GM12878 (cell line): ENCODE measurements at regions not wholly inside any gene's neighbourhood (a gene's known extent, or its start where the extent isn't known, plus 50 kb on each side); places are given as distances from the start of the nearest gene placed in this dataset.

Experiments
- ATAC-seq: fragments of 200-7000 bp; cut with Tn5 transposase; 3 replicates; pipeline ENCODE4 v1.9.1; 2020; ENCODE audit warnings: mild to moderate bottlenecking, moderate library complexity
- BruUV-seq: library from RNA; stranded (reverse); fragments of 400-500 nt; replicated peaks from 2 replicates; lab custom pipeline; 2021; lab: Mats Ljungman, UMichigan
- CTCF ChIA-PET: fragments of 300-600 bp; sonication (Branson Sonifier 250); formaldehyde crosslinking; extraction: SDS; loops from one replicate; lab custom pipeline; 2021; ENCODE audit warnings: inconsistent platforms; lab: Yijun Ruan, JAX
- POLR2A ChIA-PET: fragments of 350-600 bp; formaldehyde crosslinking; extraction: SDS; loops from one replicate; lab custom pipeline; 2021; ENCODE audit warnings: inconsistent platforms; lab: Charles Lee
- RAD21 ChIA-PET: fragments of 300-600 bp; sonication (Branson Sonifier 250); formaldehyde crosslinking; loops from one replicate; lab custom pipeline; 2023; ENCODE audit warnings: antibody characterized with exemption; ENCODE audit not compliant: unreplicated experiment; lab: Charles Lee
- SMC1A ChIA-PET: fragments of 300-600 bp; sonication (Branson Sonifier 250); formaldehyde crosslinking; loops from one replicate; lab custom pipeline; 2023; ENCODE audit not compliant: unreplicated experiment, uncharacterized antibody; lab: Charles Lee
- DNase-seq: peaks from one replicate; pipeline ENCODE4 v3.0.0-alpha.2; 2011; ENCODE audit warnings: low read depth, low spot score
- FAIRE-seq: peaks from 3 replicates; lab custom pipeline; 2011; peaks lifted over from hg19 to GRCh38; lab: Jason Lieb, UNC
- H2AFZ ChIP-seq: 2 replicates; pipeline ENCODE4 v1.6.0; 2011; ENCODE audit warnings: low read depth, low read length, control low read depth; ENCODE audit not compliant: control insufficient read depth
- H3K27ac ChIP-seq: 2 replicates; pipeline ENCODE4 v1.5.1; 2011; ENCODE audit warnings: control low read depth; ENCODE audit not compliant: control insufficient read depth, insufficient read depth
- H3K27me3 ChIP-seq, 2 experiments: replicated peaks in 1 of 2; 2 replicates each; pipeline versions ENCODE4 v1.6.0 to v1.6.1; 2011; ENCODE audit warnings: low read length in 1 of 2; ENCODE audit not compliant: control insufficient read depth in 2 of 2, insufficient read depth in 2 of 2
- H3K36me3 ChIP-seq, 2 experiments: 2 replicates each; pipeline ENCODE4 v1.5.1; 2011; ENCODE audit warnings: low read length in 1 of 2; ENCODE audit not compliant: control insufficient read depth in 2 of 2, insufficient read depth in 2 of 2
- H3K4me1 ChIP-seq: 2 replicates; pipeline ENCODE4 v1.6.1; 2011; ENCODE audit warnings: mild to moderate bottlenecking, low read length, moderate library complexity, mixed read lengths; ENCODE audit not compliant: control insufficient read depth, insufficient read depth
- H3K4me2 ChIP-seq: 2 replicates; pipeline ENCODE4 v1.6.0; 2011; ENCODE audit warnings: control low read depth; ENCODE audit not compliant: control insufficient read depth, insufficient read depth
- H3K4me3 ChIP-seq: fragments of 200-600 bp; sonication (generic); 2 replicates; pipeline ENCODE4 v1.5.1; 2016
- H3K79me2 ChIP-seq: 2 replicates; pipeline ENCODE4 v1.6.0; 2011; ENCODE audit warnings: low read length; ENCODE audit not compliant: control insufficient read depth, insufficient read depth
- H3K9ac ChIP-seq: 2 replicates; pipeline ENCODE4 v1.8.0; 2011; ENCODE audit warnings: low read length, control low read depth, mixed read lengths; ENCODE audit not compliant: control insufficient read depth, insufficient read depth
- H3K9me3 ChIP-seq: replicated peaks from 3 replicates; pipeline ENCODE4 v1.5.1; 2011; ENCODE audit warnings: mild to moderate bottlenecking, low read length; ENCODE audit not compliant: control insufficient read depth, insufficient read depth
- H4K20me1 ChIP-seq: 2 replicates; pipeline ENCODE4 v1.6.0; 2011; ENCODE audit not compliant: control insufficient read depth, insufficient read depth
- BCL11A ChIP-seq: IDR thresholded peaks from 2 replicates; pipeline ENCODE4 v1.6.1; 2011; ENCODE audit warnings: low read depth, low read length
- EED ChIP-seq: sonication (generic); IDR thresholded peaks from 2 replicates; pipeline ENCODE4 v1.6.1; 2016; ENCODE audit warnings: antibody characterized with exemption, low read depth
- KLF5 ChIP-seq: fragments of 450-650 bp; IDR thresholded peaks from 2 replicates; pipeline ENCODE4 v1.6.1; 2014; ENCODE audit warnings: mild to moderate bottlenecking; ENCODE audit not compliant: partially characterized antibody
- RAD51 ChIP-seq: fragments of 450-650 bp; IDR thresholded peaks from 2 replicates; pipeline ENCODE4 v1.6.1; 2016; ENCODE audit warnings: moderate library complexity, mild to moderate bottlenecking, inconsistent platforms
- SKIL ChIP-seq: fragments of 450-650 bp; IDR thresholded peaks from 2 replicates; pipeline ENCODE4 v1.6.1; 2017; ENCODE audit warnings: mild to moderate bottlenecking, low read depth, inconsistent platforms; ENCODE audit not compliant: poor library complexity, severe bottlenecking
- SREBF1 ChIP-seq: IDR thresholded peaks from 2 replicates; pipeline ENCODE4 v1.6.1; 2012; ENCODE audit warnings: mild to moderate bottlenecking, low read length
- SREBF2 ChIP-seq: IDR thresholded peaks from 2 replicates; pipeline ENCODE4 v1.6.1; 2012; ENCODE audit warnings: mild to moderate bottlenecking, low read length
- TBL1XR1 ChIP-seq: IDR thresholded peaks from 2 replicates; pipeline ENCODE4 v1.6.1; 2012; ENCODE audit warnings: low read depth, low read length, improper control_type of control experiment
- WGBS: methylation state at CpG from one replicate; pipeline ENCODE4 v1.1.6; 2016; ENCODE audit warnings: low lambda C conversion rate; ENCODE audit not compliant: insufficient replicate concordance, insufficient coverage; ENCODE audit errors: missing lambda C conversion rate; 5-methylcytosine and 5-hydroxymethylcytosine counted together
- in situ Hi-C: fragments of 300-500 bp; cut with MboI; formaldehyde crosslinking; loops from 9 replicates; pipeline ENCODE4 v1.14.3; 2018; ENCODE audit warnings: mixed read lengths
- intact Hi-C: fragments of 100-400 bp; cut with micrococcal nuclease; formaldehyde crosslinking; loops from one replicate; pipeline ENCODE4 v1.14.2; 2022; ENCODE audit not compliant: unreplicated experiment

GRCh38 chr17:79541056-79541850 lies 69.6 kb downstream of the RBFOX3 start:
- ChIA-PET POLR2A (no interaction called here), CTCF (interaction anchor here (0.6 to 0.9 kb wide), 2 partner anchors 9 to 14 kb away, joined by 4 read pairs; no protein-coding TSS in a partner anchor), SMC1A (interaction anchor here (0.6 kb wide), 1 partner anchor 398 kb away, joined by 4 read pairs; no protein-coding TSS in a partner anchor), RAD21 (no interaction called here)
- BruUV-seq = no TSS peak
- Histone ChIP-seq H3K36me3 (no peaks in the 10 kb centered on the region), H3K4me3 (no peak overlapping the region), H3K27ac (no peak overlapping the region), H4K20me1 (no peaks in the 10 kb centered on the region), H3K9ac (no peak overlapping the region), H3K4me2 (no peak overlapping the region), H2AFZ (no peak overlapping the region), H3K9me3 (no peaks in the 10 kb centered on the region), H3K4me1 (no peaks in the 10 kb centered on the region), H3K79me2 (no peaks in the 10 kb centered on the region), H3K27me3 (peaks cover 0 to 7% of the 10 kb centered on the region in 2 experiments; a peak in 3 of 4 replicates)
- ATAC-seq = no peak
- TF ChIP-seq SKIL (no peak), KLF5 (no peak), TBL1XR1 (no peak), SREBF1 (no peak), RAD51 (no peak), BCL11A (no peak), EED (no peak), SREBF2 (no peak)
- in situ Hi-C loops = no loop called here
- DNase-seq = no peak
- 52% methylated on average over 15 of the region's 15 CpGs for WGBS
- intact Hi-C loops = no loop called here
- no peak for FAIRE-seq
